ENCODE measurements at regions not wholly inside any gene's neighbourhood (a gene's known extent, or its start where the extent isn't known, plus 50 kb on each side); places are given as distances from the start of the nearest gene placed in this dataset.

GRCh38 chr17:13158494-13159240 lies 140.8 kb upstream of the ELAC2 start:
- H2BK12ac ChIP-seq (ENCODE audit: low read length), result no peak overlapping the region
- no peak overlapping the region for H2AFZ ChIP-seq (ENCODE audit: low read length)
- no CpG with 5 or more reads among the region's 2 CpGs for WGBS, 2 donors (ENCODE audit: extremely low coverage in 2 of 2, insufficient read length in 2 of 2, insufficient replicate concordance in 1 of 2)
- H2BK120ac ChIP-seq (ENCODE audit: low read depth, low read length), result no peak overlapping the region
- no peak overlapping the region for H4K91ac ChIP-seq (ENCODE audit: low read depth, low read length, poor library complexity)
- no peak overlapping the region for H4K8ac ChIP-seq (ENCODE audit: low read depth, low read length)
- H3K9me3 ChIP-seq (replicated peaks in 1 of 2; ENCODE audit: control insufficient read depth in 2 of 2, insufficient read depth in 1 of 2, low read depth in 1 of 2, low read length in 2 of 2), result peaks cover 0 to 2% of the 10 kb centered on the region in 2 donors
- H3K23ac ChIP-seq (ENCODE audit: low read depth, low read length, poor library complexity), result no peak overlapping the region
- H3K36me3 ChIP-seq (replicated peaks in 1 of 2; ENCODE audit: control insufficient read depth in 2 of 2, insufficient read depth in 2 of 2, low read length in 2 of 2), result no peaks in the 10 kb centered on the region
- no peak overlapping the region for H3K4me3 ChIP-seq (ENCODE audit: low read length in 2 of 2)
- no peak overlapping the region for H2BK5ac ChIP-seq (ENCODE audit: low read length)
- no peak overlapping the region for H3K9ac ChIP-seq (ENCODE audit: low read depth, low read length, poor library complexity)
- H3K79me1 ChIP-seq (ENCODE audit: low read depth, low read length), result no peaks in the 10 kb centered on the region
- peaks cover 0 to 5% of the 10 kb centered on the region in 2 donors for H3K4me1 ChIP-seq (ENCODE audit: control insufficient read depth in 2 of 2, insufficient read depth in 1 of 2, low read depth in 1 of 2, low read length in 2 of 2)
- no peak overlapping the region for H2AK5ac ChIP-seq (ENCODE audit: low read depth, low read length)
- no peak for DNase-seq (ENCODE audit: low spot score)
- H3K27me3 ChIP-seq (ENCODE audit: control insufficient read depth in 3 of 3, insufficient read depth in 3 of 3, low read depth in 1 of 3, low read length in 3 of 3), result no peaks in the 10 kb centered on the region
- no peak overlapping the region for H2BK15ac ChIP-seq (ENCODE audit: low read length)
- no peak overlapping the region for H3K4me2 ChIP-seq (ENCODE audit: insufficient read depth, low read length, poor library complexity, severe bottlenecking)
- H3K4ac ChIP-seq (ENCODE audit: low read length), result no peak overlapping the region
- no peak overlapping the region for H3K14ac ChIP-seq (ENCODE audit: low read length)
- no peak overlapping the region for H3K27ac ChIP-seq (replicated peaks; ENCODE audit: low read length)
- no peak overlapping the region for H3K18ac ChIP-seq (ENCODE audit: low read length)

- Histone ChIP-seq H3K9ac (ENCODE audit: low read depth, low read length, poor library complexity) (no peak overlapping the region), H4K91ac (ENCODE audit: low read depth, low read length, poor library complexity) (no peak overlapping the region), H3K4me1 (ENCODE audit: control insufficient read depth in 2 of 2, insufficient read depth in 1 of 2, low read depth in 1 of 2, low read length in 2 of 2) (peaks cover 0 to 5% of the 10 kb centered on the region in 2 donors), H3K14ac (ENCODE audit: low read length) (no peak overlapping the region), H3K4me3 (ENCODE audit: low read length in 2 of 2) (no peak overlapping the region), H2AFZ (ENCODE audit: low read length) (no peak overlapping the region), H3K36me3 (replicated peaks in 1 of 2; ENCODE audit: control insufficient read depth in 2 of 2, insufficient read depth in 2 of 2, low read length in 2 of 2) (no peaks in the 10 kb centered on the region), H3K23ac (ENCODE audit: low read depth, low read length, poor library complexity) (no peak overlapping the region), H4K8ac (ENCODE audit: low read depth, low read length) (no peak overlapping the region), H2BK120ac (ENCODE audit: low read depth, low read length) (no peak overlapping the region), H3K4ac (ENCODE audit: low read length) (no peak overlapping the region), H2BK15ac (ENCODE audit: low read length) (no peak overlapping the region), H2BK5ac (ENCODE audit: low read length) (no peak overlapping the region), H2AK5ac (ENCODE audit: low read depth, low read length) (no peak overlapping the region), H3K27me3 (ENCODE audit: control insufficient read depth in 3 of 3, insufficient read depth in 3 of 3, low read depth in 1 of 3, low read length in 3 of 3) (no peaks in the 10 kb centered on the region), H3K9me3 (replicated peaks in 1 of 2; ENCODE audit: control insufficient read depth in 2 of 2, insufficient read depth in 1 of 2, low read depth in 1 of 2, low read length in 2 of 2) (peaks cover 0 to 6% of the 10 kb centered on the region in 2 donors), H3K18ac (ENCODE audit: low read length) (no peak overlapping the region), H2BK12ac (ENCODE audit: low read length) (no peak overlapping the region), H3K79me1 (ENCODE audit: low read depth, low read length) (no peaks in the 10 kb centered on the region), H3K27ac (replicated peaks; ENCODE audit: low read length) (no peak overlapping the region), H3K4me2 (ENCODE audit: insufficient read depth, low read length, poor library complexity, severe bottlenecking) (no peak overlapping the region)
- no CpG with 5 or more reads among the region's 5 CpGs for WGBS, 2 donors (ENCODE audit: extremely low coverage in 2 of 2, insufficient read length in 2 of 2, insufficient replicate concordance in 1 of 2)
- no peak for DNase-seq (ENCODE audit: low spot score)
Observed at GRCh38 chr17:13157656-13158055, 139.8 kb upstream of the ELAC2 start.

GRCh38 chr17:13154930-13155329 lies 137.1 kb upstream of the ELAC2 start:
- H3K79me1 ChIP-seq (ENCODE audit: low read depth, low read length), result no peaks in the 10 kb centered on the region
- peaks cover 0 to 13% of the 10 kb centered on the region in 2 donors for H3K9me3 ChIP-seq (replicated peaks in 1 of 2; ENCODE audit: control insufficient read depth in 2 of 2, insufficient read depth in 1 of 2, low read depth in 1 of 2, low read length in 2 of 2)
- no peak overlapping the region for H4K8ac ChIP-seq (ENCODE audit: low read depth, low read length)
- H3K23ac ChIP-seq (ENCODE audit: low read depth, low read length, poor library complexity), result no peak overlapping the region
- no peak overlapping the region for H2AK5ac ChIP-seq (ENCODE audit: low read depth, low read length)
- H2BK15ac ChIP-seq (ENCODE audit: low read length), result no peak overlapping the region
- no peak for DNase-seq (ENCODE audit: low spot score)
- H3K27ac ChIP-seq (replicated peaks; ENCODE audit: low read length), result no peak overlapping the region
- no CpG with 5 or more reads among the region's 4 CpGs for WGBS, 2 donors (ENCODE audit: extremely low coverage in 2 of 2, insufficient read length in 2 of 2, insufficient replicate concordance in 1 of 2)
- no peak overlapping the region for H3K18ac ChIP-seq (ENCODE audit: low read length)
- no peak overlapping the region for H2AFZ ChIP-seq (ENCODE audit: low read length)
- H3K4me1 ChIP-seq (ENCODE audit: control insufficient read depth in 2 of 2, insufficient read depth in 1 of 2, low read depth in 1 of 2, low read length in 2 of 2), result peaks cover 0 to 5% of the 10 kb centered on the region in 2 donors
- no peak overlapping the region for H2BK12ac ChIP-seq (ENCODE audit: low read length)
- no peak overlapping the region for H3K14ac ChIP-seq (ENCODE audit: low read length)
- H3K4ac ChIP-seq (ENCODE audit: low read length), result no peak overlapping the region
- H3K36me3 ChIP-seq (replicated peaks in 1 of 2; ENCODE audit: control insufficient read depth in 2 of 2, insufficient read depth in 2 of 2, low read length in 2 of 2), result no peaks in the 10 kb centered on the region
- no peak overlapping the region for H2BK5ac ChIP-seq (ENCODE audit: low read length)
- H3K4me3 ChIP-seq (ENCODE audit: low read length in 2 of 2), result no peak overlapping the region
- no peak overlapping the region for H2BK120ac ChIP-seq (ENCODE audit: low read depth, low read length)
- H4K91ac ChIP-seq (ENCODE audit: low read depth, low read length, poor library complexity), result no peak overlapping the region
- H3K4me2 ChIP-seq (ENCODE audit: insufficient read depth, low read length, poor library complexity, severe bottlenecking), result no peak overlapping the region
- no peaks in the 10 kb centered on the region for H3K27me3 ChIP-seq (ENCODE audit: control insufficient read depth in 3 of 3, insufficient read depth in 3 of 3, low read depth in 1 of 3, low read length in 3 of 3)
- no peak overlapping the region for H3K9ac ChIP-seq (ENCODE audit: low read depth, low read length, poor library complexity)

- Histone ChIP-seq H3K36me3 (replicated peaks in 1 of 2; ENCODE audit: control insufficient read depth in 2 of 2, insufficient read depth in 2 of 2, low read length in 2 of 2) (no peaks in the 10 kb centered on the region), H4K91ac (ENCODE audit: low read depth, low read length, poor library complexity) (no peak overlapping the region), H3K18ac (ENCODE audit: low read length) (no peak overlapping the region), H2AK5ac (ENCODE audit: low read depth, low read length) (no peak overlapping the region), H3K4me3 (ENCODE audit: low read length in 2 of 2) (no peak overlapping the region), H3K4me2 (ENCODE audit: insufficient read depth, low read length, poor library complexity, severe bottlenecking) (no peak overlapping the region), H3K9ac (ENCODE audit: low read depth, low read length, poor library complexity) (no peak overlapping the region), H3K23ac (ENCODE audit: low read depth, low read length, poor library complexity) (no peak overlapping the region), H3K79me1 (ENCODE audit: low read depth, low read length) (no peaks in the 10 kb centered on the region), H2BK12ac (ENCODE audit: low read length) (no peak overlapping the region), H3K4ac (ENCODE audit: low read length) (no peak overlapping the region), H2BK5ac (ENCODE audit: low read length) (no peak overlapping the region), H2BK15ac (ENCODE audit: low read length) (no peak overlapping the region), H3K4me1 (ENCODE audit: control insufficient read depth in 2 of 2, insufficient read depth in 1 of 2, low read depth in 1 of 2, low read length in 2 of 2) (peaks cover 0 to 5% of the 10 kb centered on the region in 2 donors), H3K27ac (replicated peaks; ENCODE audit: low read length) (no peak overlapping the region), H2BK120ac (ENCODE audit: low read depth, low read length) (no peak overlapping the region), H3K27me3 (ENCODE audit: control insufficient read depth in 3 of 3, insufficient read depth in 3 of 3, low read depth in 1 of 3, low read length in 3 of 3) (no peaks in the 10 kb centered on the region), H4K8ac (ENCODE audit: low read depth, low read length) (no peak overlapping the region), H2AFZ (ENCODE audit: low read length) (no peak overlapping the region), H3K14ac (ENCODE audit: low read length) (no peak overlapping the region), H3K9me3 (replicated peaks in 1 of 2; ENCODE audit: control insufficient read depth in 2 of 2, insufficient read depth in 1 of 2, low read depth in 1 of 2, low read length in 2 of 2) (peaks cover 0 to 13% of the 10 kb centered on the region in 2 donors)
- WGBS, 2 donors (ENCODE audit: extremely low coverage in 2 of 2, insufficient read length in 2 of 2, insufficient replicate concordance in 1 of 2), result no CpG with 5 or more reads among the region's 2 CpGs
- no peak for DNase-seq (ENCODE audit: low spot score)
Observed at GRCh38 chr17:13154398-13154797, 136.6 kb upstream of the ELAC2 start.

All from neuronal stem cell (in vitro differentiated cells).